Stomach (tissue), 8 donors: ENCODE measurements at regions not wholly inside any gene's neighbourhood (a gene's known extent, or its start where the extent isn't known, plus 50 kb on each side); places are given as distances from the start of the nearest gene placed in this dataset.

Source experiments
- DNase-seq, 2 donors: peaks; one replicate each; pipeline versions ENCODE4 v3.0.0 to v3.0.0-alpha.2; 2013 to 2019
- H3K27ac ChIP-seq, 5 donors: fragments of 200-600 bp in 4 of 5; sonication (generic) in 4 of 5; one replicate each; pipeline ENCODE4 v1.5.1; 2013 to 2019; ENCODE audit warnings: mild to moderate bottlenecking in 1 of 5, moderate library complexity in 1 of 5
- H3K27me3 ChIP-seq, 3 donors: fragments of 200-600 bp; sonication (generic); one replicate each; pipeline ENCODE4 v1.5.1; 2017 to 2019; ENCODE audit warnings: mixed run types in 1 of 3
- H3K36me3 ChIP-seq, 4 donors: fragments of 200-600 bp; sonication (generic); 1 replicate in 3 of 4; 2 replicates in 1 of 4; pipeline ENCODE4 v1.5.1; 2016 to 2019
- H3K4me1 ChIP-seq, 4 donors: fragments of 200-600 bp; sonication (generic); one replicate each; pipeline ENCODE4 v1.5.1; 2016 to 2019
- H3K4me3 ChIP-seq, 4 donors: fragments of 200-600 bp; sonication (generic) in 3 of 4; one replicate each; pipeline ENCODE4 v1.5.1; 2016 to 2019; ENCODE audit warnings: mild to moderate bottlenecking in 1 of 4
- H3K9me3 ChIP-seq, 4 donors: fragments of 200-600 bp; sonication (generic); one replicate each; pipeline ENCODE4 v1.5.1; 2016 to 2019
- EP300 ChIP-seq: sonication (generic); formaldehyde crosslinking; IDR thresholded peaks from one replicate; pipeline ENCODE4 v1.6.1; 2017; ENCODE audit warnings: antibody characterized with exemption
- POLR2A ChIP-seq, 4 donors: fragments of 450-650 bp; IDR thresholded peaks; one replicate each; pipeline ENCODE4 v1.6.1; 2016; ENCODE audit warnings: antibody characterized with exemption in 4 of 4, control low read depth in 2 of 4, mild to moderate bottlenecking in 1 of 4, moderate library complexity in 1 of 4
- POLR2AphosphoS5 ChIP-seq, 3 donors: sonication (generic); formaldehyde crosslinking; IDR thresholded peaks; one replicate each; pipeline ENCODE4 v1.6.1; 2016; ENCODE audit warnings: antibody characterized with exemption in 3 of 3
- WGBS, 5 donors: extraction: QIAGEN DNeasy Blood & Tissue Kit in 3 of 5; methylation state at CpG; one replicate each; pipeline versions ENCODE4 v1.1.5 to v1.1.7; 2013 to 2018; 5-methylcytosine and 5-hydroxymethylcytosine counted together
- intact Hi-C: fragments of 100-400 bp; cut with DNase I; formaldehyde crosslinking; loops from one replicate; pipeline ENCODE4 v1.15.1; 2023; ENCODE audit warnings: low total_unique reads
- TF ChIP-seq, protein P1 (sequence below), 7 experiments: fragments of 450-650 bp in 4 of 7; fragments of 200-600 bp in 3 of 7; sonication (generic) in 3 of 7; IDR thresholded peaks; one replicate each; pipeline ENCODE4 v1.5.1; 2016 to 2019; ENCODE audit warnings: antibody characterized with exemption in 7 of 7, control low read depth in 2 of 7, mild to moderate bottlenecking in 1 of 7
- donor health status: healthy with polysubstance abuse.
- donor health status: Bipolar disorder and iron deficiency.
- donor health status: healthy.

DNA sequence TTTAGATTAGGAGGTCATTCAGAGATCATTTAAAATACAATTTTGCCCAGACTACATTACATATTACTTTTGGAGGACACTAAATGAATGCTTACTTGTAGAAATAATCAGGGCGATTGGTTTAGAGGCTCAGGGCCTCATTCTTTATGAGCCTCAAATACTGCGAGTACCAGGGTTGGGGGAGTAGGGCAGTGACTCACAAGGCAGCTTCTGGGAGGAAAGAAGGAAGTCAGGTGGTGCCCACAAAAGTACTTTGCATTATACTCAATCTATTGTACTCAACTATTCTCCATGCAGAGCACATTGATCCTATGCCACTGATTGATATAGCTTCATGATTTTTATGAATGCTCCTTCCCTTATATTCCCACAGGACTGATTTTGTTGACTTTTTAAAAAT lies 166.9 kb downstream of the SOCS6 start:
- TF ChIP-seq POLR2AphosphoS5 (IDR thresholded peaks at IDR 0.05), result no peak
- TF ChIP-seq POLR2A (IDR thresholded peaks at IDR 0.05), result no peak
- no peak for TF ChIP-seq EP300
- TF ChIP-seq, protein P1, sequence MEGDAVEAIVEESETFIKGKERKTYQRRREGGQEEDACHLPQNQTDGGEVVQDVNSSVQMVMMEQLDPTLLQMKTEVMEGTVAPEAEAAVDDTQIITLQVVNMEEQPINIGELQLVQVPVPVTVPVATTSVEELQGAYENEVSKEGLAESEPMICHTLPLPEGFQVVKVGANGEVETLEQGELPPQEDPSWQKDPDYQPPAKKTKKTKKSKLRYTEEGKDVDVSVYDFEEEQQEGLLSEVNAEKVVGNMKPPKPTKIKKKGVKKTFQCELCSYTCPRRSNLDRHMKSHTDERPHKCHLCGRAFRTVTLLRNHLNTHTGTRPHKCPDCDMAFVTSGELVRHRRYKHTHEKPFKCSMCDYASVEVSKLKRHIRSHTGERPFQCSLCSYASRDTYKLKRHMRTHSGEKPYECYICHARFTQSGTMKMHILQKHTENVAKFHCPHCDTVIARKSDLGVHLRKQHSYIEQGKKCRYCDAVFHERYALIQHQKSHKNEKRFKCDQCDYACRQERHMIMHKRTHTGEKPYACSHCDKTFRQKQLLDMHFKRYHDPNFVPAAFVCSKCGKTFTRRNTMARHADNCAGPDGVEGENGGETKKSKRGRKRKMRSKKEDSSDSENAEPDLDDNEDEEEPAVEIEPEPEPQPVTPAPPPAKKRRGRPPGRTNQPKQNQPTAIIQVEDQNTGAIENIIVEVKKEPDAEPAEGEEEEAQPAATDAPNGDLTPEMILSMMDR (IDR thresholded peaks at IDR 0.05), result no peak
- Histone ChIP-seq H3K4me1 (no peaks in the 10 kb centered on the region), H3K27me3 (peaks cover 0 to 35% (median 0%) of the 10 kb centered on the region in 3 donors), H3K9me3 (no peaks in the 10 kb centered on the region), H3K27ac (no peak overlapping the region), H3K36me3 (no peaks in the 10 kb centered on the region), H3K4me3 (no peak overlapping the region)
- WGBS, 5 donors, result 69 to 84% (median 74%) methylated on average over 2 of the region's 2 CpGs
- DNase-seq, result no peak
- intact Hi-C loops, result no loop called here

DNA sequence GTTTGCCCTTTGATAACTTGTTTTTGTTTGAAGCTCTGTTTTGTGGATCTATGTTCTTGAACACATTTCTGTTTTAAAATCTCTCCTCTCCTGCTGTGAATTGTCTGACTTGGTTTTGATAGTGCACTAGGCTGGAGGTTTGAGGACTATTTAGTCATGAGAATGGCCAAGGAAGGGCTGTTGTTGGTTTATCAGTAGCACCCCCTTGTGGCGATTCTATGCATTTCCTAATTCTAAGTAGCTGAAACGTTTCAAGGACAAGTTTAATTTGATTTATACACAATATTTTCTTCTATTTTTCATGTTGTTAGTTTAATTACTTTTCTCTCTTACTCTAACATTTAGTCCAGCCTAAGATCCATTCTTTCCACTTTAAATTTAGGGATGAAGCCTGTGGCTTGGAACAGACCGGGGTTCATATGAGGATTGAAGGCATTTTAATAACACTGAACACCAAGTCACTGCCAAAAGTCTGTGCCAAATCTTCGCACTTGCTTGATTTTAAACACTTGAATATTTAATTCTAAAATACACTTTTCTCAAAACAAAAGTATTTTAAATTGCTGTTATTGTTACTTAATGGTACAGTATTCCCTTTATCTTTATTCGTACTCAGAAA lies 166.0 kb downstream of the SOCS6 start:
- Histone ChIP-seq H3K27me3 (peaks cover 0 to 30% (median 0%) of the 10 kb centered on the region in 3 donors), H3K27ac (no peak overlapping the region), H3K9me3 (no peaks in the 10 kb centered on the region), H3K4me3 (no peak overlapping the region), H3K4me1 (no peaks in the 10 kb centered on the region), H3K36me3 (no peaks in the 10 kb centered on the region)
- intact Hi-C loops, result no loop called here
- DNase-seq, result peak in 1 of 2 donors; percentile 81
- WGBS, 5 donors, result 35 to 44% (median 40%) methylated on average over 5 of the region's 5 CpGs
- no peak for TF ChIP-seq POLR2A (IDR thresholded peaks at IDR 0.05)
- TF ChIP-seq, protein P1 (IDR thresholded peaks at IDR 0.05), result peak in 5 of 7 experiments; percentile 41 to 79 (median 63)

DNA sequence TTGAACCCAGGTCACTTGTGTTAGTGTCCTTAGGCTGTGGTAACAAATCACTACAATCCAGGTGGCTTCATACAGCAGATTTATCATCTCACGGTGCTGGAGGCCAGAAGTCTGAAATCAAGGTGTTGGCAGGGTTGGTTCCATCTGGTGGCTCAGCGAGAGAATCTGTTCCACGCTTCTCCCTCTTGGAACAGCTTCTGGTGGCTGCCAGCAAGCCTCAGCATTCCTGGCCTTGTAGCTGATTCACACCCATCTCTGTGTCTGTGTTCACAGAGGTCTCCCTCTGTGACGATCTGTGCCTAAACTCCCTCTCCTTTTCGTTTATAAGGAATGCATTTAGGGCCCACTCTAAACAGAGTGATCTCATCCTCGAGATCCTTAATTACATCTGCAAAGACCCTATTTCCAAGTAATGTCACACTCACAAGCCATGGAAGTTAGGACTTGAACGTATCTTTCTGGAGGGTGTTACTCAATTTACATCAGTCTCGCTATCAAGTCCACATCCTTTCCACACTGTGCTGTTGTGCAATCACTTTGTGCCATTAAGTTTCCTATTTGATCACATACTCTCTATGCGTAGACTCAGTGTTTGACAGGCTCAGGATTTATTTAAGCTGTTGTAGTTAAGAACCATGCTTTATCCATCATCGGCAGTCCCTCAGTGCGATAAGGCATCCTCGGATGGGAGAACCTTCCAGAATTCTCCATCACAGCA lies 164.4 kb downstream of the SOCS6 start:
- no peak overlapping the region for H3K27ac ChIP-seq
- WGBS, 5 donors, result 67 to 72% (median 70%) methylated on average over 12 of the region's 12 CpGs
- H3K4me3 ChIP-seq, result no peak overlapping the region
- H3K9me3 ChIP-seq, result no peaks in the 10 kb centered on the region
- no peak for DNase-seq
- TF ChIP-seq POLR2AphosphoS5 (IDR thresholded peaks at IDR 0.05) (no peak), EP300 (no peak), POLR2A (IDR thresholded peaks at IDR 0.05) (no peak)
- TF ChIP-seq, protein P1 (IDR thresholded peaks at IDR 0.05), result no peak
- H3K36me3 ChIP-seq, result no peaks in the 10 kb centered on the region
- H3K4me1 ChIP-seq, result no peaks in the 10 kb centered on the region
- peaks cover 0 to 24% (median 0%) of the 10 kb centered on the region in 3 donors for H3K27me3 ChIP-seq
- intact Hi-C loops, result no loop called here

DNA sequence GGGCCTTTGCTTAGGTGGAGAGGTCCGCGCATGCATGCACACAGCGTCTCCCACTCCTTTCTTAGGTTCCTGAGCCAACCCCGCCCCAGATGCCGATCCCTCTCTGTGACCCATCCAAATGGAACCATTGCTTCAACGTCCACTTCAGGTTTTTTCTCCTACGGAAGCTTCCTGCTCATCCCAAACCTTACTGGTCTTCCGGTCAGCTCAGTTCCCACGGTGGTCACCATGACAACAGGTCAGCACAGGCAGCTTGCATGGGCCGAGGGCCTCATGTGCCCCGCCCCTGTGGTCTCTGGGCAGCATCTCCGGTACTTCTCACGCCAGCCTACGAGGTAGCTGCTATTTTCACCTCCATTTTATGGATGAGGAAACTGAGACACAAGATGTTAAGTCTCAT lies 163.7 kb downstream of the SOCS6 start:
- intact Hi-C loops, result no loop called here
- no peak for TF ChIP-seq POLR2AphosphoS5 (IDR thresholded peaks at IDR 0.05)
- TF ChIP-seq EP300, result no peak
- TF ChIP-seq POLR2A (IDR thresholded peaks at IDR 0.05), result no peak
- TF ChIP-seq, protein P1 (IDR thresholded peaks at IDR 0.05), result no peak
- Histone ChIP-seq H3K4me1 (no peaks in the 10 kb centered on the region), H3K4me3 (no peak overlapping the region), H3K27me3 (peaks cover 0 to 17% (median 0%) of the 10 kb centered on the region in 3 donors), H3K36me3 (no peaks in the 10 kb centered on the region), H3K9me3 (no peaks in the 10 kb centered on the region), H3K27ac (no peak overlapping the region)
- DNase-seq, result no peak
- WGBS, 5 donors, result 69 to 74% (median 71%) methylated on average over 14 of the region's 14 CpGs
